ENCODE measurements at regions not wholly inside any gene's neighbourhood (a gene's known extent, or its start where the extent isn't known, plus 50 kb on each side); places are given as distances from the start of the nearest gene placed in this dataset.

- DNase-seq (ENCODE audit: low read depth): no peak
- no peak overlapping the region for H3K4me3 ChIP-seq (ENCODE audit: low read depth, low read length)
- no peak for TF ChIP-seq CTCF (IDR thresholded peaks at IDR 0.05; ENCODE audit: control insufficient read depth, extremely low read depth, insufficient read depth)
Observed at GRCh38 chr3:5739299-5739935, 551.9 kb downstream of the EDEM1 start.

GRCh38 chr3:5739949-5740348 lies 552.4 kb downstream of the EDEM1 start:
- no peak for TF ChIP-seq CTCF (IDR thresholded peaks at IDR 0.05; ENCODE audit: control insufficient read depth, extremely low read depth, insufficient read depth)
- DNase-seq (ENCODE audit: low read depth): no peak
- H3K4me3 ChIP-seq (ENCODE audit: low read depth, low read length): no peak overlapping the region

GRCh38 chr3:5741017-5741416 lies 553.5 kb downstream of the EDEM1 start:
- no peak for DNase-seq (ENCODE audit: low read depth)
- H3K4me3 ChIP-seq (ENCODE audit: low read depth, low read length): no peak overlapping the region
- no peak for TF ChIP-seq CTCF (IDR thresholded peaks at IDR 0.05; ENCODE audit: control insufficient read depth, extremely low read depth, insufficient read depth)

- no peak overlapping the region for H3K4me3 ChIP-seq (ENCODE audit: low read depth, low read length)
- TF ChIP-seq CTCF (IDR thresholded peaks at IDR 0.05; ENCODE audit: control insufficient read depth, extremely low read depth, insufficient read depth): no peak
- DNase-seq (ENCODE audit: low read depth): no peak
Observed at GRCh38 chr3:5750091-5750490, 562.6 kb downstream of the EDEM1 start.

GRCh38 chr3:5750874-5751640 lies 563.5 kb downstream of the EDEM1 start:
- no peak overlapping the region for H3K4me3 ChIP-seq (ENCODE audit: low read depth, low read length)
- DNase-seq (ENCODE audit: low read depth): no peak
- no peak for TF ChIP-seq CTCF (IDR thresholded peaks at IDR 0.05; ENCODE audit: control insufficient read depth, extremely low read depth, insufficient read depth)

GRCh38 chr3:5754602-5755001 lies 567.1 kb downstream of the EDEM1 start:
- no peak for TF ChIP-seq CTCF (IDR thresholded peaks at IDR 0.05; ENCODE audit: control insufficient read depth, extremely low read depth, insufficient read depth)
- no peak for DNase-seq (ENCODE audit: low read depth)
- H3K4me3 ChIP-seq (ENCODE audit: low read depth, low read length): no peak overlapping the region
